HG02840 (cell line): ENCODE measurements at regions not wholly inside any gene's neighbourhood (a gene's known extent, or its start where the extent isn't known, plus 50 kb on each side); places are given as distances from the start of the nearest gene placed in this dataset.
"Not testable (repeated sequence)": the region's sequence is repeated elsewhere in the genome, so short reads cannot be mapped to it uniquely, and the experiment has no call there.

ENCODE experiments used
- ATAC-seq: cut with Tn5 transposase; IDR thresholded peaks from one replicate; pipeline ENCODE4 v1.9.1; 2021; ENCODE audit warnings: mild to moderate bottlenecking, moderate library complexity, moderate number of reproducible peaks; ENCODE audit not compliant: unreplicated experiment, low FRiP score

- ATAC-seq: no peak
Measured at GRCh38 chr13:34700155-34700554, 241.9 kb upstream of the NBEA start.

DNA sequence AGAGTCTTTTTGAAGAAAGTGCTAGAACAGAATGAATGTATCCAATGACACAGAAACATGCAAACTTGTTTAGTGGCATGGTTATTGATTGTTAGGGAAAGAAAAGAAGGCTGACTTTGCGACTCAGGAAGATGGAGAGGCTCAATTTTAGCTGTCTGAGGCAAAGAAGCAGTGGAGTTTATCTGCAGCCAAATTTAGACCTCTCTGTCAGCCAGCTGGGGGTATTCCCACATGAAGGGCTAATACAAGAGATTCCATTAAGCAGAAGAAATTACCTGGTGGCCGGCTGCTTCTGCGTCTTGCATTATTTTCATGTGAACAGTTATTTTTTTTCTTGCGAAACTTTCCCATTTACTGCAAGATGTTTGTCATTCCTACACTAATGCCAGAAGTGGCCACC, 240.2 kb upstream of the NBEA start:
- no peak for ATAC-seq

- ATAC-seq: no peak
Measured at GRCh38 chr13:34708566-34709313, 233.3 kb upstream of the NBEA start.

DNA sequence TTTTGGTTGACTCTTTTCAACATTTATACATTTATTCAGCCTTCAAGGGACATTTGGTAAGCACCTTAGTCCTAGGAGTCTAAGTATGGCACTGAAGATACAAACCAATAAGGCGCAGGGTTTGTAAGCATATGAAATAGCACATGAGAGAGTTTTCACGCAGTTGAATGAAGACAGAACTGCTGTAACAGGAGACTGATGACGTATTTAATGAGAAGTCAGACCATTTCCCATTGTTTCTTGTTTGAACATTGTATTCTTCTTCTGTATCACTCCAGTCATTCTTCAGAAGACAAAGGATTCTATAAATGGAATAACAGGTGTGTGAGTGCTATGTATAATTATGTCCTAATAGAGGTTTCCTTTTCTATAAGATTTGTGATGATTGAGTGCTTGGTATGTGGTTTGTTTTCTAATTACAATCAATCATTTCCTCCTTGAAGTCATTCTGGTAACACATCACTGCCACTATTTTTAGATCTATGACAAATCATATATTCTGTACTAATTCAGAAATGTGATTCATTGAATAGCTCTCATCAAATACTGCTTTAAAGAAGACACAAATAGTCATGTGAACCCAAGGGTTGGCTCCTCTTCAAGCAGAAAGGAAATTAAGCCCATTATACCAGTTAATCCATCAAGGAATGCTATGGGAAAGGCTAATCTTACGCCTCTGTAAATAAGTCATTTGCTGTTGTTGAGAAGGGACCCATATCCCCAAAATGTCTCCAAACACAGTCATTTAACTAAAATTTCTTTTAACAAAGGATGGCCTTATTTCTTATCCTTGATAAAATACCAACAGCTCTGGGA, 222.8 kb upstream of the NBEA start:
- no peak for ATAC-seq

DNA sequence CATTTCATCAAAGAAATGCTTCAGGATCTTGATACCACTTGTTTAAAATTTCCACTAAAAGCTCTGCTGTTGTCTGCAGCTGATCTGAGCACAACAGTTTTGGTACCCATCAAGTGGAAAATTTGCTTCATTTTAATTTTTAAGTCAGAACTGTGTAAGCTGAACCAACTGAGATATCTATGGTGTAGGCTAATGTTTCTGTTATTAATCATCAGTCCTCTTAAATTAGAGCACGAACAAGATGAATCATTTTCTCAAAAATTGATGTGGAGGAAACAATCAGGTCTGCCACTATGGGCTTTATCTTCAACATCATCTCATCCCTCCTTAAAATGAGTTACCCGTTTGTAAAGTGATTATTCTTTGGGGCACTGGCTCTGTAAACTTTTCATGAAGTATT, 221.5 kb upstream of the NBEA start:
- no peak for ATAC-seq

- ATAC-seq: no peak
Measured at GRCh38 chr13:34721631-34722595, 220.2 kb upstream of the NBEA start.

DNA sequence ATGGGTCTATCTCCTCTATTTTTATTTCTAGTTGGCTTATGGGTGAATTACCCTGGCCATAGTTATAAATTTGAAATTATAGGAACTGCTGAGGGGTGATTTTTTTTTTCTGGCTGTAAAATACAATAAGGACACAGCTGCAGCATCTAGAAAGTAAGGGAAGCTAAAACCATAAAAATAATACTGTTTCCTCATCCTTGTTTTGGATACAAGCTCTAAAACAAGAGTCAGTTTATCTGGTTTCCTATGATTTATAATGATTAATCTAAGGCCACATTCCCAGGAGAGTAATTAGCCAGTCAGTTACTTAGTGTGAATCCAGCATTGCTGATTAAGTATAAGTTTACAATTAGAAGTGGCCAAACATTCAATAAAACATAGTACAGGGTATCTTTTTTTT, 219.1 kb upstream of the NBEA start:
- no peak for ATAC-seq

GRCh38 chr13:34730961-34731360, 211.1 kb upstream of the NBEA start:
- ATAC-seq: no peak

GRCh38 chr13:34731486-34731885, 210.6 kb upstream of the NBEA start:
- no peak for ATAC-seq

DNA sequence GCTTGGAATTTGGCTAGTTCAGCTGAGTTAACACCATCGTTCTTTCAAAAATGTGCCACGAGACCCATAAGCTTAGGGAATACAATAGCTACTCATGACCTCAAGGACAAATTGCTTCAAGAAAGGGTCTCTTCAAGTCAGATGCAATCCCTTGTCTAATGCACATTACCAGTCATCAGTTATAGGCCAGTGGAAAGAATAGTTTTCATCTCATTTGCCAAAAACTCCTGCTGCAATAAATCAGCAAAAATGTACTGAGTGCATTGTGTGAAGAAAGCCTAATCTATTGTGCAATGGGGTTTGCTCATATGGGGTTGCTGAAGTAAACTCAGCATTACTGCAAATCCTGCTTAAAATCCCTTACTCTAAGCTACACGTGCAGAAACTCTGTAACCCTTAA, 208.3 kb upstream of the NBEA start:
- ATAC-seq: no peak

DNA sequence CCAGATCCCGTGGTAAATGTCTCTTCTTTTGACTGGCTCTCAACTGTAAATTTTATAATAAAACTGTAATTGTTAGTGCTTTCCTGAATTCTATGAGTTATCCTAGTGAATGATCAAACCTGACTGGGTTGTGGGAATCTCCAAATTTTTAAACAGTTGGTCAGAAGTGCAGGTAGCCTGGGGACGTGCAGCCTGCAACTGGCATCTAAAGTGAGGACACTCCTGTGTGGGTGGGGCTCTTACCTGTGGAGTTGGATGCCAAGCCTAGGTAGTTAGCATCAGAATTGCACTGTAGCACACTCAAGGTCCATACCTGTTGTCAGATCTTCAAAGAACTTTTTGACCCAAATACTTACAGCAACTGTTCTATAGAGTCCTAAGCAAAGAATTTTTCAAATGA, 207.1 kb upstream of the NBEA start:
- no peak for ATAC-seq

- ATAC-seq: no peak
Measured at GRCh38 chr13:34738254-34738992, 203.6 kb upstream of the NBEA start.

DNA sequence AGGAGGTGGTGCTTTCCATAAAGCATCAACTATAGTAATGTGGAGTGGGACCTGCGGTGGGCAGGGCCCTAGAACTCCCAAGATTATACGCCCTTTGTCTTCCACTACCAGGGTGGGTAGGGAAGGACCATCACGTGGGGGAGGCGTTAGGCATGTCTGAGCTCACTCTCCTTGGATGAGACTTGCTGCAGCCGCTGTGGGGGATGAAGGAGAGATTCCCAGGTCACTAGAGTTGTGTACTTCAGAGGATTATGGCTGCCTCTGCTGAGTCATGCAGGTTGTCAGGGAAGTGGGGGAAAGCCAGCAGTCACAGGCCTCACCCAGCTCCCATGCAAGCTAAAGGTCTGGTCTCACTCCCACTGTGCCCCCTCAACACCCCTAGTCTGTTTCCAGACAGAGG, 195.0 kb upstream of the NBEA start:
- ATAC-seq: not testable (repeated sequence)

GRCh38 chr13:34747507-34747906, 194.6 kb upstream of the NBEA start:
- no peak for ATAC-seq

DNA sequence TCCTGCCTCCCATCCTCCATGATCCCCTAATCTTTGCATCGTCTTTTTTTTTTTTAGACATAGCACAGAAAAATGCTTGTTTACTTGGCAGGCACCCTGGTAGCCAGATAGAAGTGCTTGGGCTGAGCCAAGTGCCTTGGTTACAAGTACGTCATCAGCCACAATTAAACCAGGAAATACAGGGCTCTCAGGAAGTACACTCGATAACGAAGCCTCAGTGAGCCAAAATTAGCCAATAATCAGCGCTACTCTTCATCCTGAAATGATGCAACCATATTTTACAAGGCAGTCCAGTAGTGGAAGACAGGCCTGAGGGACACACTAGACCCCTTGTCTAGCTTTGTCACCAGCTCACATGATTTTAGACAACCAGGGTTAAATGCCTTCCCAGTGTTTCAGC, 194.0 kb upstream of the NBEA start:
- no peak for ATAC-seq

DNA sequence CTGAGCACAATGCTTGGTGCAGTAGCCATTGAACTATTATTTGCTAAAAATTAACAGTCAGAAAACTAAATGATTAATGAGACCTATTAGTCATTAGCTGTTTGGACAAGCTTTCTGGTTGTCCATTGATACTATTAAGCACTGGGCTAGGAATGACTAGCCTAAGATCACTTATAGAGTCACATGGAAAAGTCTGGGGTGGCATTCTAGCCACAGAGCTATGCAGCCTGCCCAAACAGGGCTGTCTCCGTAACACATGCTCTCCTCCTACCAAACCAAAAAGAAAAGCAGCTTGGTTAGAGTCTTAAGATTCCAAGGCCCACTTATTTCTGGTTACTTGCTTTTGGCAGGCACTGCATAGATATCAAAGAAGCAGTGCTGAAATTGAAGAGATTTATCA, 193.5 kb upstream of the NBEA start:
- ATAC-seq: no peak

- ATAC-seq: no peak
Measured at GRCh38 chr13:34749046-34749445, 193.0 kb upstream of the NBEA start.

DNA sequence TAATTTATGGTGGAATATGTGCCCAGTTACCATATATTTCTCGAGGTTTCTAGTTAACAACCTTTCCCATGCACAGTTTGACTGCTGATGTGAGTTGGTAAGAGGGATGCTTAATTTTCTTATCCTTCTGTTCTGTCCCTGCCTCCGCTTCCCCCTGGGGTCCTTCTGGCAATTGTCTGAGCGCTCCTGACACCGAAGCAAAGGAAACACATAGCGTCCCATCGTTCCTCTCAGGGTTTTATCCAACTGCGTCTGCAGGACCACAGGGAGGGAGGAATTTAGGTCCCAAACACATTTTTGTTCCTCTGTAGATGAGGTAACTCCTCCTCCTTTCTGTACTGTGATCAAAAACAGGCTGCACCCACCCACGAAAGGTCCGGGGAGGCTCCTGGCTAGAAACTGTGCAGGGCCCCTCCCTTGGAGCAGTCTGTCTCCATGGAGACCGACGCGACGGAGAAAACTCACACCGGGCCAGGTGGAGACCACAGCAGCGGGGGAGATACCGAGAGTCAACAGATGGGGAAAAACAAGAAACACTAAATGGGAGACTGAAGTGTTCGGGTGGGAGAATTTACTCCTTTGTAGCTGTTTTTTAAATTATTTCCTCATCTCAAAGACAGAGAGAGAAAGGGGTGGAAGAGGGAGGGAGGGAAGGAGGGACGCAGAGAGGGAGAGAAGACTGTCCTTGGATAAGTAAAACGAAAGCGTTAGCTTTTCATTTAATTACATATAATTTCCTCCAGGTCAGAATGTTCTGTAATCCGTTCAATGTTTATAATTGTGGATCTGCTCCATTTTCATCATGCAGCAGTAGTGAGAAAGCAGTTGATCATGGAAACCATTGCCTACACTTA, 191.8 kb upstream of the NBEA start:
- ATAC-seq: peak; percentile 43

- ATAC-seq: no peak
Measured at GRCh38 chr13:34751044-34751443, 191.0 kb upstream of the NBEA start.
